BLaER1 (cell line): ENCODE measurements at regions not wholly inside any gene's neighbourhood (a gene's known extent, or its start where the extent isn't known, plus 50 kb on each side); places are given as distances from the start of the nearest gene placed in this dataset.
"Not testable (repeated sequence)": the region's sequence is repeated elsewhere in the genome, so short reads cannot be mapped to it uniquely, and the experiment has no call there.

Source experiments
- H3K27ac ChIP-seq: shearing (Covaris generic); formaldehyde crosslinking; 2 replicates; pipeline ENCODE4 v1.8.1; 2022
- H3K27me3 ChIP-seq: shearing (Covaris generic); formaldehyde crosslinking; 2 replicates; pipeline ENCODE4 v1.8.1; 2022
- H3K36me3 ChIP-seq: shearing (Covaris generic); formaldehyde crosslinking; 2 replicates; pipeline ENCODE4 v1.8.1; 2022
- H3K4me1 ChIP-seq: shearing (Covaris generic); formaldehyde crosslinking; 2 replicates; pipeline ENCODE4 v1.8.1; 2022
- H3K4me2 ChIP-seq: shearing (Covaris generic); formaldehyde crosslinking; 2 replicates; pipeline ENCODE4 v1.8.1; 2022
- H3K4me3 ChIP-seq: shearing (Covaris generic); formaldehyde crosslinking; 2 replicates; pipeline ENCODE4 v1.8.1; 2022
- H3K9ac ChIP-seq: shearing (Covaris generic); formaldehyde crosslinking; 2 replicates; pipeline ENCODE4 v1.8.1; 2022
- H3K9me3 ChIP-seq: shearing (Covaris generic); formaldehyde crosslinking; 2 replicates; pipeline ENCODE4 v1.8.1; 2022
- H4K20me1 ChIP-seq: shearing (Covaris generic); formaldehyde crosslinking; 2 replicates; pipeline ENCODE4 v1.8.1; 2022
- Cebpa-rat ChIP-seq: shearing (Covaris generic); IDR thresholded peaks from 2 replicates; pipeline ENCODE4 v1.8.1; 2022

GRCh38 chr6:103124471-103124870 lies 1731.0 kb downstream of the GRIK2 start:
- no peaks in the 10 kb centered on the region for H4K20me1 ChIP-seq
- H3K27ac ChIP-seq: no peak overlapping the region
- no peaks in the 10 kb centered on the region for H3K36me3 ChIP-seq
- H3K4me1 ChIP-seq: no peaks in the 10 kb centered on the region
- no peak overlapping the region for H3K9ac ChIP-seq
- H3K4me3 ChIP-seq: no peak overlapping the region
- no peak overlapping the region for H3K4me2 ChIP-seq
- H3K27me3 ChIP-seq: no peaks in the 10 kb centered on the region
- TF ChIP-seq Cebpa-rat: no peak
- H3K9me3 ChIP-seq: peaks cover 4% of the 10 kb centered on the region

- peaks cover 4% of the 10 kb centered on the region for H3K9me3 ChIP-seq
- H3K36me3 ChIP-seq: no peaks in the 10 kb centered on the region
- no peak overlapping the region for H3K9ac ChIP-seq
- H4K20me1 ChIP-seq: no peaks in the 10 kb centered on the region
- H3K27me3 ChIP-seq: no peaks in the 10 kb centered on the region
- no peaks in the 10 kb centered on the region for H3K4me1 ChIP-seq
- no peak overlapping the region for H3K4me2 ChIP-seq
- H3K4me3 ChIP-seq: no peak overlapping the region
- no peak overlapping the region for H3K27ac ChIP-seq
- no peak for TF ChIP-seq Cebpa-rat
Measured at GRCh38 chr6:103122766-103123601, 1729.5 kb downstream of the GRIK2 start.

GRCh38 chr6:103119056-103119455 lies 1725.5 kb downstream of the GRIK2 start:
- H4K20me1 ChIP-seq: no peaks in the 10 kb centered on the region
- H3K4me2 ChIP-seq: no peak overlapping the region
- H3K4me3 ChIP-seq: no peak overlapping the region
- H3K27ac ChIP-seq: no peak overlapping the region
- no peaks in the 10 kb centered on the region for H3K4me1 ChIP-seq
- TF ChIP-seq Cebpa-rat: no peak
- no peaks in the 10 kb centered on the region for H3K9me3 ChIP-seq
- H3K9ac ChIP-seq: no peak overlapping the region
- no peaks in the 10 kb centered on the region for H3K36me3 ChIP-seq
- no peaks in the 10 kb centered on the region for H3K27me3 ChIP-seq

GRCh38 chr6:103114582-103114981 lies 1721.1 kb downstream of the GRIK2 start:
- no peak for TF ChIP-seq Cebpa-rat

GRCh38 chr6:103113416-103113815 lies 1719.9 kb downstream of the GRIK2 start:
- Histone ChIP-seq H3K9ac (no peak overlapping the region), H3K36me3 (no peaks in the 10 kb centered on the region), H3K27ac (no peak overlapping the region), H3K9me3 (no peaks in the 10 kb centered on the region), H3K4me2 (no peak overlapping the region), H4K20me1 (no peaks in the 10 kb centered on the region), H3K4me1 (no peaks in the 10 kb centered on the region), H3K27me3 (no peaks in the 10 kb centered on the region), H3K4me3 (no peak overlapping the region)
- no peak for TF ChIP-seq Cebpa-rat

More at GRCh38 chr6:103114582-103114981, 1721.1 kb downstream of the GRIK2 start:
- Histone ChIP-seq H3K27ac (no peak overlapping the region), H3K9me3 (no peaks in the 10 kb centered on the region), H3K4me3 (no peak overlapping the region), H3K9ac (no peak overlapping the region), H3K36me3 (no peaks in the 10 kb centered on the region), H4K20me1 (no peaks in the 10 kb centered on the region), H3K4me1 (no peaks in the 10 kb centered on the region), H3K4me2 (no peak overlapping the region), H3K27me3 (no peaks in the 10 kb centered on the region)

- Histone ChIP-seq H3K4me3 (no peak overlapping the region), H3K27me3 (no peaks in the 10 kb centered on the region)
- no peak for TF ChIP-seq Cebpa-rat
Measured at GRCh38 chr6:103107985-103108384, 1714.5 kb downstream of the GRIK2 start.

GRCh38 chr6:103105686-103106085 lies 1712.2 kb downstream of the GRIK2 start:
- no peak for TF ChIP-seq Cebpa-rat
- Histone ChIP-seq H3K9me3 (no peaks in the 10 kb centered on the region), H3K36me3 (no peaks in the 10 kb centered on the region), H3K4me3 (no peak overlapping the region), H4K20me1 (no peaks in the 10 kb centered on the region), H3K27ac (no peak overlapping the region), H3K4me2 (no peak overlapping the region), H3K4me1 (no peaks in the 10 kb centered on the region), H3K9ac (no peak overlapping the region), H3K27me3 (no peaks in the 10 kb centered on the region)

More at GRCh38 chr6:103107985-103108384, 1714.5 kb downstream of the GRIK2 start:
- Histone ChIP-seq H3K4me2 (no peak overlapping the region), H4K20me1 (no peaks in the 10 kb centered on the region), H3K36me3 (no peaks in the 10 kb centered on the region), H3K4me1 (no peaks in the 10 kb centered on the region), H3K27ac (no peak overlapping the region), H3K9ac (no peak overlapping the region), H3K9me3 (no peaks in the 10 kb centered on the region)

GRCh38 chr6:103101267-103101666 lies 1707.8 kb downstream of the GRIK2 start:
- Histone ChIP-seq H3K4me1 (no peaks in the 10 kb centered on the region), H3K9me3 (no peaks in the 10 kb centered on the region), H3K4me3 (no peak overlapping the region), H3K9ac (no peak overlapping the region), H3K27ac (no peak overlapping the region), H3K36me3 (no peaks in the 10 kb centered on the region), H3K4me2 (no peak overlapping the region), H3K27me3 (no peaks in the 10 kb centered on the region), H4K20me1 (no peaks in the 10 kb centered on the region)
- TF ChIP-seq Cebpa-rat: no peak

- H4K20me1 ChIP-seq, H3K4me1 ChIP-seq, H3K27me3 ChIP-seq, H3K9me3 ChIP-seq, H3K4me2 ChIP-seq, H3K9ac ChIP-seq, H3K4me3 ChIP-seq, H3K27ac ChIP-seq, H3K36me3 ChIP-seq: not testable (repeated sequence)
Measured at GRCh38 chr6:103092414-103092813, 1698.9 kb downstream of the GRIK2 start.

- Histone ChIP-seq H3K27ac (no peak overlapping the region), H3K9ac (no peak overlapping the region), H3K27me3 (no peaks in the 10 kb centered on the region), H3K36me3 (no peaks in the 10 kb centered on the region), H3K4me3 (no peak overlapping the region), H3K4me1 (no peaks in the 10 kb centered on the region), H3K4me2 (no peak overlapping the region), H3K9me3 (no peaks in the 10 kb centered on the region), H4K20me1 (no peaks in the 10 kb centered on the region)
- TF ChIP-seq Cebpa-rat: no peak
Measured at GRCh38 chr6:103085801-103086200, 1692.3 kb downstream of the GRIK2 start.
